HG03432 (cell line): ENCODE measurements at regions not wholly inside any gene's neighbourhood (a gene's known extent, or its start where the extent isn't known, plus 50 kb on each side); places are given as distances from the start of the nearest gene placed in this dataset.
"Not testable (repeated sequence)": the region's sequence is repeated elsewhere in the genome, so short reads cannot be mapped to it uniquely, and the experiment has no call there.

Experiments used
- ATAC-seq: cut with Tn5 transposase; IDR thresholded peaks from one replicate; pipeline ENCODE4 v1.9.1; 2021; ENCODE audit warnings: mild to moderate bottlenecking, moderate library complexity; ENCODE audit not compliant: unreplicated experiment

DNA sequence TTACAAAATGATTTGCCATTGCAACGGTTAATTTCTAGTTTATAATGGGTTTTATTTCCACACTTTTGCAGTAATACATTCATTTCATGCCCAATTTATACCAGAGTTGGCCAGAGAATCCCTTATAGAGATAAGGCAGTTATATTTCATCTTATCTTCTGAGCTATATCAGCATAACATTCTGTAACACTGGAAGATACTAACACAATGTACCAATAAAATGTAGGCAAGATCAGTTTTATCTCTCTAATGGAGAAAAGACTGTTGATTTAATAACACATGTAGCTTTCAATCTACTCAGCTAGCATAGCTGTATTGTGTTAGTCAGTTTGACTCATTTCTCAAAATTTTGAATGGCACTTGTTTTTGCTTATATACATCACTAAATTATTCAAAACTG lies 738.6 kb downstream of the TRAM1L1 start:
- ATAC-seq, result no peak

DNA sequence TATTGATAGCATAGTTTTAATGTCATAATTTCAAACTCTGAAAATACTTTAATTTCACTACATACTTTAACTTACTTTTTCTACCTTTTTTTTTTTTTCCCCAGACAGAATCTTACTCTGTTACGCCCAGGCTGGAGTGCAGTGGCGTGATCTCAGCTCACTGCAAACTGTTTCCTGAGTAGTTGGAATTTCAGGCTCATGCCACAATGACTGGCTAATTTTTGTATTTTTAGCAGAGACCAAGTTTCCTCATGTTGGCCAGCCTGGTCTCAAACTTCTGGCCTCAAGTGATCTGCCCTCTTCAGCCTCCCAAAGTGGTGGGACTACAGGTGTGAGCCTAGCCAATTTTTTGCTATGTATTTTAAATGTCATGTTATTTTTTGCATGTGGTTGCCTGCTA lies 741.6 kb downstream of the TRAM1L1 start:
- no peak for ATAC-seq

DNA sequence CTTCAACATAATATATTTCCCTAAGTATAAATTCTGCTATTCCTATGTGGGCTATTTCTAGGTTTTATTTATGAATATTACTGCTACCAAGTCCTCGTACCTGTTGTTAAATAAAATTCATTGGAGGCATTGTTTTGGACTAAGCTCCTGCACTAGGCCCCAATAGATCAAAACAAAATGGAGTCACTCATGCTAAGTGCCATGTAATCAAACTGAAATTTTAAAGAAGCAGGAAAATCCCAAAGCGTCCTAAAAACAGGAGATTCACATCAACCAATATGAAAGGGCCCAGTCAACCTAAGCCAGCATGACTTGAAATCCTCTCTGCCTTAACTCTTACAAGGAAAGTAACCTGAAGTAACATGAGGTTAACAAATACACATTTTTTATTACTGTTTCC lies 743.2 kb downstream of the TRAM1L1 start:
- no peak for ATAC-seq

DNA sequence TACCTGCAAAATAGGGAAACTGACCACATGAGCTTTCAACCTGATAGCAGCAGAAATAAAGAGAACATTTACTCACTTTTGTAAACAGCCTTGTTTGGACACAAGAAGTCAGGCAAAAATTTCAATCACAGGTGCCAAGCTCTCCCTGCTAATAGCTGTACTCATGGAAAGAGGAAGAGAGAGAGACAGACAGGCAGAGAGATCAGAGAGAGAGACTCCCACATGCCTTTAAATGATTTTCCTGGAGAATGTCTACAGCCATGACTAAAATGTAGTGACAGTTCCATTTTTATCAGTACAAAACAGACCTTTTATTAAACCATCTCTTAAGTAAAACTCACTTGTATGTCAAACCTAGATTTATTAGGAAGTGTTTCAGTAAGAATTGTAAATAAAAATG lies 752.9 kb downstream of the TRAM1L1 start:
- no peak for ATAC-seq

DNA sequence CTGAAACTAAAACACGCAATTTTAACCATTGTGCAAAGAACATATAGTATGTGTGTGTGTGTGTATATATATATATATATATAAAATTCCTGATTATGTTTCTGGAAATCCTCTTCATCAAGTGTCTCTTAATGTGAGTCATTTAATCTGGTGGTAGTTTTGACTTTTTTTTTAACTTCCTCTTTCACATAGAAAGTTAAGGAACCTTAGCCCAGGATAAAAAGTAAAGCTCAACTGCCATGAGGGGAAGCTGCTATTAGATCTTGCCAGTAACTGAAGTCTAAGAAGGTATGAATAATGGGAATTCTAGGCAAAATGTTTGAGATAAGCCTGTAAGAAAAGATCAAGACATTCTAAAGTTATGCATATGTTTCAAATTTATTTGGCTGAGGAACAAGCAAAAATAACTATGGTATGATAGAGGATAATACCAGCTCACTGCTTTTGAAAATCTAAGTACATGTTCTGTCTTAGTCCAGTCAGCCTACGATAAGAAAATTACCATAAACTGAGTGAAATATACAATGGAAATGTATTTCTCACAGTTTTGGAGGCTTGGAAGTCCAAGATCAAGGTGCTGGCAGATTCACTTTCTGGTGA lies 757.0 kb downstream of the TRAM1L1 start:
- ATAC-seq, result no peak

DNA sequence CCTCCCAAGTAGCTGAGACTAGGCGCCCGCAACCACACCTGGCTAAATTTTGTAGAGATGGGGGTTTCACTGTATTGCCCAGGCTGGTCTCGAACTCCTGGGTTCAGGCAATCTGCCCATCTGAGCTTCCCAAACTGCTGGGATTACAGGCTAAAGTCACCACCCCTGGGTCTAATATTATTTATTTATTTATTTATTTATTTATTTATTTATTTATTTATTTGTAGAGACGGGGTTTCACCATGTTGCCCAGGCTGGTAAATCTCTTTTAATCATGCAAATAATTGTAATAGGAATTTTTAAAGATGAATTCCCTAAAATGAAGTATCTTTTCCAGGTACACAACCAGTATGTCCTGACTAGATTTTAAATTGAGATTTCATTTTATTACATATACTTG lies 761.8 kb downstream of the TRAM1L1 start:
- no peak for ATAC-seq

DNA sequence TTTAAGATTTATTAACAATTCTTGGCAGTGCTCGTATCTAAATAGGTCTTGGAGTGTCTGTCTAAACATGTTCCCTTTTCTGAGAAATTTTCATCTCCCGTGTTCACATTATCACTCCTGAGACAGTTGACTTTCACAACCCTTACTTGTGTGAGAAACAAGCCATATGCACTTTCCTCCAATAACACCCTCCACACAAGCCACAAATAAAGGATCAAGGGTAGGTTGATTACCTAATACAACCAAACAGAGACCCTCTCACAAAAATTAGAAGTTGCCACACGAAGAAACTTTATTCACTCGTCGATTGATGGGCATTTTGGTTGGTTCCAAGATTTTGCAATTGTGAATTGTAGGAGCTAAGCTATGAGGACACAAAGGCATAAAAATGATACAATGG lies 763.9 kb downstream of the TRAM1L1 start:
- no peak for ATAC-seq

DNA sequence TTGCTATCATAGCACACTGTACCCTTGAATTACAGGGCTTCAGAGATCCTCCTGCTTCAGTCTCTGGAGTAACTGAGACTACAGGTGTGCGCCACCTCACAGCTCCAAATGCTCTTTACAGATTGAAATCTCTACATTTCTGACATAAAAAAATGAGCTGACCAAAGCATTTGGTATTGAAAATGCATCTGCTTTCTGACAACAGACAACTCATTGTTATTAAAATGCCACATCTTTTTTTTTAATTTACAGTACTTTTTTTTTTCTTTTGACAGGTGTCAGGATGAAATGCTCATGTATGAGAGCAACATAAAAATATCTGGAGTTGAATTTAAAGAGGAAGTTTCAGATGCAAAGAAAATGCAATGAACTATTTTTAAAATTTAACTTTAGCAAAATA lies 764.5 kb downstream of the TRAM1L1 start:
- no peak for ATAC-seq

DNA sequence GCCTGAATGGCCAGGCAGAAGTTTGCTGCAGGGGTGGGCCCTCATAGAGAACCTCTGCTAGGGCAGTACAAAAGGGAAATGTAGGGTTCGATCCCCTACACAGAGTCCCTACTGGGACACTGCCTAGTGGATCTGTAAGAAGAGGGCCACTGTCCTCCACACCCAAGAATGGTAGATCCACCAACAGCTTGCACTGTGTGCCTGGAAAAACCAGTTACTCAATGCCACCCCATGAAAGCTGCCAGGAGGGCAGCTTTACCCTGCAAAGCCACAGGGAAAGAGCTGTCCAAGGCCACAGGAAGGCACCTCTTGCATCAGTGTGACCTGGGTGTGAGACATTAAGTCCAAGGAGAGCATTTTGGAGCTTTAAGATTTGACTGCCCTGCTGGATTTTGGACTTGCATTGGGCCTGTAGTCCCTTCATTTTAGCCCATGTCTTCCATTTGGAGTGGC lies 781.6 kb downstream of the TRAM1L1 start:
- no peak for ATAC-seq

DNA sequence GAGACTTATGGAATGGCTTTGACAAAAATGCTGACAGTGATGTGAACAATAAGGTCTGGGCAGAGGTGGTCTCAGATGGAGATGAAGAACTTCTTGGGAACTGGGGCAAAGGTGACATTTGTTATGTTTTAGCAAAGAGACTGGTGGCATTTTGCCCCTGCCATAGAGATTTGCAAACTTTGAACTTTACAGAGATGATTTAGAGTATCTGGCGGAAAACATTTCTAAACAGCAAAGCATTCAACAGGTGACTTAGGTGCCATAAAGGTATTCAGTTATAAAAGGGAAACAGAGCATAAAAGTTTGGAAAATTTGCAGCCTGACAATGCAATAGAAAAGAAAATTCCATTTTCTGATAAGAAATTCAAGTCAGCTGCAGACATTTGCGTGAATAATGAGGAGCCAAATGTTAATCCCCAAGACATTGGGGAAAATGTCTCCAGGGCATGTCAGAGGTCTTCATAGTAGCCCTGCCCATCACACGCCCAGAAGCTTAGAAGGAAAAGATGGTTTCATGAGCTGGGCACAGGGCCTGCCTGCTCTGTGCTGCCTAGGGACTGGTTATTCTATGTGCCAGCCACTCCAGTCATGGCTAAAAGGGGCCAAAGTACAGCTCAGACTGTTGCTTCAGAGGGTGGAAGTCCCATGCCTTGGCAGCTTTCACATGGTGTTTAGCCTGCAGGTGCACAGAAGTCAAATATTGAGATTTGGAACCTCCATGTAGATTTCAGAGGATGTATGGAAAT lies 782.2 kb downstream of the TRAM1L1 start:
- ATAC-seq, result no peak

DNA sequence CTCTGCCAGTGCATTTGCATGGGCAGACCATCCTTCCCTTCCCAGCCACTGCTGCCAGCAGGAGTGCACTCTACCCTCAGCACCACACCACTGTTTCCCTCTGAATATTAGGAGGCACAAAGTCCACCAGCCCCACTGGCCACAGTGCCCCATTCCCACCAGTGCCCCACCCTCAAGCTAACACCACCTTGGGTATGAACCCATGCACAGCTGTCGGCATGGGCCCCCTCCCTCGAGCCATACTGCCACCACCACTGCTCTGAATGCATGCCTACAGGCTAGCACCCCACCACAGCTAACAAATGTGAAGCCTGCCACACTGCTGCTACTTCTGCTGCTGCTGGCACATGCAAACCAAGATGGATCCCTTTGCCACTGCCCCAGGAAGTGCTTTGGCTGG lies 810.4 kb downstream of the TRAM1L1 start:
- no peak for ATAC-seq

DNA sequence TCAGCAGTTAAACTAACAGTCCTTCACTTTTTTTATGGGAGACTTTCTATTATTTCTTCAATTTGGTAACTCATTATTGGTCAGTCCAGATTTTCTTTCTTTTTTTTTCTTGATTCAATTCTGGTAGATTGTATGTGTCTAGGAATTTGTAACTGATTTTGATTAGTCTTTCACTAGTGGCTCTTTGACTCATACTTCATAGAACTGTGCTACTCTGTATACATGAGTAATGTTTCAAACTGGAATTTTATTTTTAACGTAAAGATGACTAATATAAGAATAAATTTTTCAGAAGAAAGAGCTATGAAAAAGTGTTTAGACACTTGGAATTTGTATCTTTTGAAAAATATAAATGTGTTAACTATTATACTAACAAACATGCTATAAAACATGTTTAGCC lies 813.0 kb downstream of the TRAM1L1 start:
- ATAC-seq, result no peak

DNA sequence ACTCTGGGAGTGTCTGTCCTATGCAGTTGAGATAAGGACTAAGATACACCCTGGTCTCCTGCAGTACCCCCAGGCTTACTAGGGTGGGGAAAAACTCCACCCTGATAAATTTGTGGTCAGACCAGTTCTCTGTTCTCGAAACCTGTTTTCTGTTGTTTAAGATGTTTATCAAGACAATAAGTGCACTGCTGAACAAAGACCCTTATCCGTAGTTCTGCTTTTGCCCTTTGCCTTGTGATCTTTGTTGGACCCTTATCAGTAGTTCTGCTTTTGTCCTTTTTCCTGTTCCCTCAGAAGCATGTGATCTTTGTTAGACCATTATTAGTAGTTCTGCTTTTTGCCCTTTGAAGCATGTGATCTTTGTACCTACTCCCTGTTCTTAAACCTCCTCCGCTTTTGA lies 824.4 kb downstream of the TRAM1L1 start:
- ATAC-seq, result not testable (repeated sequence)

DNA sequence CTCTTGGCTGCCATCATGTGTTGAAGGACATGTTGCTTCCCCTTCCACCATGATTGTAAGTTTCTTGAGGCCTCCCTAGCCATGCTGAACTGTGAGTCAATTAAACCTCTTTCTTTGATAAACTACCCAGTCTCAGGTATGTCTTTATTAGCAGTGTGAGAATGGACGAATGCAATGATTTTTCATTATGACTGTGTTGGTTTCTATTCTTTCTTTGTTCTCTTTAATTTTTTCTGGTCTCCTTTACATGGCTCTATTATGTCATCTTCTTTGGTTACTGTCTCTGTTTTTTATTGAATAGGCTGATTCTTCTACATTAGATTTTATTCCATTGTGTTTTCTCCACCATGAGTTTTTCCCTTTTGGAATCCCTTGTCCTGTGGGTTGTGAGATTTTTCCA lies 840.6 kb downstream of the TRAM1L1 start:
- ATAC-seq, result peak; percentile 64

DNA sequence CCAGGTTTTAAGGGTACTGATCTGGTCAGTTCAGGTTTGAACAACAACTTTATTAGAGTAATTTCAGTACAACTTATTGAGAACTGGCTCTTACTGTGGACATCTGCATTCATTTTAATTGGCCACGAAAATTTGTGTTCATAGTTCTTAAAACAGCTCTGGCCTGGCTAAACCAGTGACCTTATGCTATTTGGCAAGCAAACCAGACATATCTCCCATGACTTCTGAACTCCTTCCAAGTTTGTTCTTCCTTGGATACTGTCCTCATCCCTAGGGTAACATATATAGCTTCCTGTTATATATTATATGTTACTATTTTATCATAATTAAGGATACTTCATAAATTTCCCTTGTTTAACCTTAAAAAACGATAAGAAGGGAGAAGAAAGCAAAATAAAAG lies 841.9 kb downstream of the TRAM1L1 start:
- no peak for ATAC-seq

DNA sequence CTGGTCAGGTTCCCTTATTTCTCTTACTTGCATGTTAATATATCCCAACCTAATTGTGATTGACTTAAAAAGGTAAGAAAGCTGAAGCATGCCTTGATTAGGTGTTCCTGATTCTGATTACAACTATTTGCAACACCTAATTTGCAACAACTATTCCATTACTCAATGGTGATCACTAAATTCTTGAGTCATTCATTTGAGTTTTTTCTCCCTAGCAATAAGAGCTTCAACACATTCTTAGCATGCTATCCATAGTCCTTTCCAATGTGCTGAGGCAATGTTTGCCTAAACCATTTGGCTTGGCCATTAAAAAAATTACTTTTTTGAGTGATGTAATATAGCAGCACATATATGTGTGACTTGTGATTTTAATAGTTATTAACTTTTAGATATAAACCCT lies 851.4 kb downstream of the TRAM1L1 start:
- no peak for ATAC-seq

DNA sequence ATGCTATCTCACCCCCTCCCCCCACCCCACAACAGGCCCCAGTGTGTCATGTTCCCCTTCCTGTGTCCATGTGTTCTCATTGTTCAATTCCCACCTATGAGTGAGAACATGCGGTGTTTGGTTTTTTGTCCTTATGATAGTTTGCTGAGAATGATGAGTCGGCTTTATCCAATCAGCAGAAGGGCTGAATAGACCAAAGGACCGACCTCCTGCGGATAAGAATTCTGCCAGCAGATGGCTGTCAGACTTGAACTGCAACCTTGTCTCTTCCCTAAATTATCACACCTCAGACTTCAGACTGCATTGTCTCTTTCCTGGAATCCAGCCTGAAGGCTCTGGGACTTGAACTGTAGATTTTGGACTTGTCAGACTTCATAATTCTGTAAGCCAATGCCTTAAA lies 853.4 kb downstream of the TRAM1L1 start:
- not testable (repeated sequence) for ATAC-seq

DNA sequence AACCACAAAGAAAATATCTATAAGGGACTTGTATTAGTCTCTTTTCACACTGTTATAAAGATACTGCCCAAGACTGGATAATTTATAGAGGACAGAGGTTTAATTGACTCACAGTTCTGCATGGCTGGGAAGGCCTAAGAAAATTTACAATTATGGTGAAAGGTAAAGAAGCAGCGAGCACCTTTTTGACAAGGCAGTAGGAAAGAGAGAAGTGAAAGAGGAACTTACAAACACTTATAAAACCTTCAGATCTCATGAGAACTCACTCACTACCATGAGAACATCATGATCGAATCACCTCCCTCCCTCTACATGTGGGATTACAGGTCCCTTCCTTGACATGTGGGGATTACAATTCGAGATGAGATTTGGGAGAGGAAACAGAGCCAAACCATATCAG lies 856.0 kb downstream of the TRAM1L1 start:
- no peak for ATAC-seq

DNA sequence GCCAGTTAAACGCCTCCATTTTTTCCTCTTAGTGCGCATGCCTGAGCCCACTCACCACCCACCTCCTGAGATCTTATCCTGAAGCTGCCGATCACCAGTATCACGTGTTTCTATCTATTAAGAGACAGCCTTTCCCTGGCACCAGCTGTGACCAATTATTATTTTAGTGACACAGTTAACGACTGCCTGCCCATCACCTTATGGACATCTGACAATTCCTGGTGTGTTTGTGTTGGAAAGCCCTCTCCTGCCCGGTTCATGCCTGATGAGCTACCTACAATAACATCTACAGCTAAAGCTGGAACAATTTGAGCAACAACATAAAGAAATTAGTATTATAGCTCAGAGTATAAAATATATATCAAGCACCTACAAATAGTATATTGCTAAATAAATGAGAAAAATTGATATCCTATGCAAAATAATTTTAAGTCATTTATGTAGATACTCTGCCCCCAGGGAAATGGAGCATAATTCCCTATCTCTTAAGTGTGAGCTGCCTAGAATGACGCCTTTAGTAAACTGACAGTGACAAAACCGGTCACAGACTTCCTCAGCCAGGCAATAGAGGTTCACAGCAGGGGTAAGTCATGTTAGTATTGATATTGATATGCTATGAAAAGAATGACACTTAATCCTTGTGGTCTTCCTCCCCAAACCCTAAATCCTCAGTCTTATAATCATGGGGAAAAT lies 862.2 kb downstream of the TRAM1L1 start:
- no peak for ATAC-seq

DNA sequence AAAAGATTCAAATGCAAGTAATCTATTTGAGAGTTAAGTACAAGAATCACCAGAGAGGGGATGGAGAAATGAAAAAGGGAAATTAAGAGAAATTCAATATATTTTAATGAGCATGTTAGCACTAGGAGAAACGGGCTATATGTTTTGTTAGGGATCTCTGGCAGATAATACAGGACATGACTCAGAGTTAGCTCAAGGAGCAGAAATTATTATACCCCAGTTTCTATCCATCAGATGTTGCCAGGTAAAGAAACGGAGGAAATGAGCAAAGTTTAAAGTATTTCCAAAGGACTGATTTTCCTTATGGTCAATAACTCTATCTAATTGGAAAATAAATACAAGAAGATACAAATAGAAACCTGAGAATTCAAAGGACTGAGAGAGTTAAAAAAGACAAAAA lies 867.6 kb downstream of the TRAM1L1 start:
- ATAC-seq, result no peak

DNA sequence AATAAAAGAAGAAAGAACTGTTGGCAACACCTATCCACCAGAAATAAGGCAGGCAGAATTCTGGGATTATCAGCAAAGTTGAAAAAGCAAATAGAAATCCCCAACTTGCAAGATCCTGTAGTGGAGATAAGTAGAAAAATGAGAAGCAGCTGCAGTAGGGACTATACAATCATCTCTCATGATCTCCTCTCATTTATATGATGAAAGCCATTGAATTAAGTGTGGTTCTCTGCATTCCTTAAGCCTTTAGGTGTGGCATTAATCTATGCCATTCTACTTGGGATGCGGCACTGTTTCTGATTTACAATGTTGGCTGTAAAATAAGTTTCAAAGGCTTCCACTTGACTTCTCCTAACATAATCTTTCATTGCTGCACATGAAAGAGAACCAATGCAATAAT lies 869.8 kb downstream of the TRAM1L1 start:
- ATAC-seq, result no peak

DNA sequence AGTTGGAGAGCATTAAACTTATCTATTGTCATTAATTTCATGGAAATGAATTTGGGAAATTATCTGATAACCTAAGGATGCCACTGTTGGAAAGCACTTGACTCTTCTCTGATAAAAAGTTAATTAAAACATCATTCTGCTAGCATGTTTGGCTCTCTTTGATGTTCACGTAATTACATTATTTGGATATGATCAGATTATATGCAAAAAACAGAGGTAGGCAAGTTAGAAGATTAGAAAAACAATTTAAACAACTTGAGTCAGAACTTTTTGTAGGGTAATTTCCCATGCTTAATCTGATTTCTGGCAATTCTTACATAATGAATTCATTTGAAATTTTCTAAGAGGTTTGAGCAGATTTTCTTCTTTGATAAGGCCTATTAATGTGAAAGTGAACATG lies 882.9 kb downstream of the TRAM1L1 start:
- no peak for ATAC-seq
